Hindlimb muscle (tissue), 1 donor: ENCODE measurements at regions not wholly inside any gene's neighbourhood (a gene's known extent, or its start where the extent isn't known, plus 50 kb on each side); places are given as distances from the start of the nearest gene placed in this dataset.

Experiments used
- DNase-seq: peaks from one replicate; pipeline ENCODE4 v3.0.0-alpha.2; 2013

DNA sequence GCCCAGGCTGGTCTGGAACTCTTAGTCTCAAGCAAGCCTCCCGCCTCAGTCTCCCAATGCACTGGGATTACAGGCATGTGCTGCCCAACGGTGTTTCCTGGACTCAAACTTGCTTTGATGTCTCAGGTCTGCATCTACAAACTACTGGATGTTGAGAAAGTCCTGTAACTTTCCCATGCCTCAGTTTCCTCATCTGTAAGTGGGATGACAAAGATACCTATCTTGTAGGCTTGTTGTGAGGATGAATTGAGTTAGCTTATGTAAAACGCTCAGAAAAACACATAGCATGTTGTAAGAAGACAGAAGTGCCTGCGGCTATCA is 63.6 kb upstream of the NUDT4 start:
- no peak for DNase-seq

DNA sequence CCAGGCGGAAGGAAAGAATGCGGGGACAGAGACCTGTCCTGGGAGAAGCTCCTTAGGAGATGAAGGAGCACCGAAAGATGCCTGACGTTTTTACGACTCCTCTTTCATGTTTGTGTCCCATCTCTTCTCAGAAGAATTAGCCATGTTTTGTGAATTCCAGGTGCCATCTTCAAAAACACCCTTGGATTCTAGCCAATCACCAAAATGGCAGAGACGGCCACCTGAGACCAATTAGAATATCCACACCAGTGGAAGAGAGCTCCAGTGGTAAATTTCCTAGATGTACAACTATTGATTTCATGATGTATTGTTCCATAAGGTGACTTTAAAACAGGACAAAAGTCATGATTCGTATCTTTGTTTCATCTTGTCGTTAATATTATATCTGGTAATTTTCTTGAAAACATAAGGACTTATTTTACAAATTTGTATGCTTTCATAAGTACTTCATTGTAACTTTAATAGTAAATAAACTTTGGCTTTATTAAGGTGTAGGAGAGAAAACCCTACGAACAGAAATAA is 62.3 kb upstream of the NUDT4 start:
- no peak for DNase-seq

DNA sequence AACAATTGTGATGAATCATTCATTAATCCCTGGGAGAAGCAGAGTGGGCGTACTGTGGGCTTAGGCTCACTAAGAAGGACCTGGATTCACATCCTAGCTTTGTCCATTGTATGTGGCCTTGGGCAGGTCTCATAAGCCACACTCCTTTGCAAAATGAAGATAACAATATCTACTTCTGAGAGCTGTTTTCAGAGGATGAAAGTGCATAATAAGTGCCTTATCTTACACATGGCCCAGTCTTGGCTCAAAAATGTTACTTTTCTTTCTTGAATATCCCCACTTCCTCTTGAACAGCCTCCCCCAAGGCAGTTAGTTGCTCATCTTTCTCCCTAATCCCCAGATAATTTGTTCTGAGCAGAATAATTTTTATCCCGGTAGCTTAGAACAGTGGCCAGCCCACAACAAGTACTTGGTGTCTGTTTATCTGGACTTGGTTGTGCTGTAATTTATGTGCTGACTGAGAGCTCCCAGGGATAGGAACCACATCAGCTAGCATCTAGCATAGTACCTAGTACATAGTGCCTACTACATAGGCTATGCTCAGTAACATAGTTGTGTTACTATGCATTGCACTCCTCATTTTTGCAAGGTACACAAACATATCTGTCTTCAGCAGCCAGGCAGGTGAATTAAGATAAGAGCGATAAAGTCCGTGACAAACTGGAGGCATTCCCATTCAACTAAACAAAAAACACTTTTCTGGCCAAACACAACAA is 61.7 kb upstream of the NUDT4 start:
- DNase-seq, result no peak

DNA sequence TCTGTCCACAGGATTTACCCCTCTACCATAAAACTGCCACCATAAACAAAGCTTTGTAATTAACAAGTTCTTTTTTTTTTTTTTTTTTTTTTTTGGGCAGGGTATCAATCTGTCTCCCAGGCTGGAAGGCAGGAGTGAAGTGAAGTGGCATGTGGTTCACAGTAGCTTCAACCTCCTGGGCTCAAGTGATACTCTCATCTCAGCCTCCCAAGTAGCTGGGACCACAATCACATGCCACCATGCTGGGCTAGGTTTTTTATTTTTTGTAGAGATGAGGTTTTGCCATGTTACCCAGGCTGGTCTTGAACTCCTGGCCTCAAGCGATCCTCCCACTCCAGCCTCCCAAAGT is 61.1 kb upstream of the NUDT4 start:
- no peak for DNase-seq

DNA sequence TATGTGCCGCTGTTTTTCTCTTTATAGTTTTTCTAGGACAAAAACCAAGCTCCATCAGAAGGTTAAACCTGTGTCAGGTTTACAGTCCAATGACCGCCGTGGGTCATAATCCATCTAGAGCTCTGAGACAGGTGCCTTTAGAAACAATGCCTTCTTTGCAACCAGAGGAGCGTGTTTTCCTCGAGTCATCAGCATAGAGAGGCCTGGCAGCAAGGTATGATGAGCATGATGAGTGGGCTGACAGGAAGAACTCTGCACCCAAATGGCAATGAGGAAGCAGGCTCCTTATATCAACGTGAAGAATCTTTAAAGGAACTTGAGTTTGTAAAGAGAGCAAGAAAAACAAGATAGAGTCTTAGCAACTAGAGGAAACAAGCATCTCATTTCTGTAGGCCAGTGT is 60.5 kb upstream of the NUDT4 start:
- no peak for DNase-seq

DNA sequence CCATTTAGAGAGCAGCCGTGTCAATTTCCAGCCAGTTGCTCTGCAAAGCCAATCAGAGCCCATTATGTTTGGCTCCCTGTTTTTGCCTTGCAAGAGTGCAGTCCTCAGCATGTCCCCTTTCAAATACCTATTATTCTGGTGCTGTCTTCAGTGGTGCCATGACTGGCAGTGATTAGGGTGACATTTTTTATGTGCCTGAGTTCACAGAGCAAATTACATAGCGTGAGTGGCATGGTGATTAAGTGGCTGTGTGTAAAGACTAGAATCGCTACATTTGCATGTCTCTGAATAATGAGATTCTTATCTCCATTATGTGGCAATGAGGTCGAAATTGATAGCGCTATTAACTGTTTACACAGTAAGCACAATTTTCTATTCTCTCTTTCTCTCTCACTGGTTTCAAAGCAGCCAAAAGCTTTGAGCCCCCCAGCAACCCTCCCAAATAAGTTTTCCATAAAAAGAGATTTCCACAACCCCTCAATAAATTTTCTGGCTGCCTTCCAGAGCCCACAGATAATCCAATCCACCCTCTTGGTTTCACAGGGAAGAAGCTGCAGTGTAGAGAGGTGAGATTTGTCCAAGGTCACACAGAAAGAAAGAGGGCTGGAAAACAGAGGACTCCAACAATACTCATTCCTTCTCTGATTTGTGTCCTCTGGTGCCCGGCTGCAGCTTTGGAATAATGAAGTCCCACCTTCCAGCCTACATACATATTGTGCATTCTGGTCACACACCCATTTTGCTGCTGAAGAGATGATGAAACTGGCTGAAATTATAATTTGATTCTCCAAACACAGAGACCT is 58.8 kb upstream of the NUDT4 start:
- no peak for DNase-seq

DNA sequence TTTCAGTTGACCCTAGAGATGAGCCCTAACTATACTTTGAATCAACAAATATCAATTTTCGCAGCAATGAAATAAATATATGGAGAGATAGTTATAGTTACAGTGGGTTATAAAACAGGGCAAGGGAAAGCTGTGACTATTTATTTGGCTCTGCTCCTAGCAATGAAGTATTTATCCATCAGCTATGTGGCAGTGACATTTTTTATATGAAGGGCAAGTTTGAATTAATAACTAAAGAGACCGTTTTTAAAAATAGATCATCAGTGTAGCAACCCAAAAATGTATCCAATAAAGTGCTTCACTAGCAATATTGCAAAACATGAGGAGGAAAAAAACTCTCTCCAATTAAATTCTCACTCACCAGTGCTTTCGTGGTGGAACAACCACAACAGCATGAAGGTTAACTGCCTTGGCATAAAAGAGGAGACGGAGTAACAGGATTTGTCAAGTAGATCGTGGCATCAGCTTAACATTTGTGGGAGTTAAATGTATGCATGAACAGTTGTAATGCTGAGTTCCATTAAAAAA is 58.1 kb upstream of the NUDT4 start:
- no peak for DNase-seq

DNA sequence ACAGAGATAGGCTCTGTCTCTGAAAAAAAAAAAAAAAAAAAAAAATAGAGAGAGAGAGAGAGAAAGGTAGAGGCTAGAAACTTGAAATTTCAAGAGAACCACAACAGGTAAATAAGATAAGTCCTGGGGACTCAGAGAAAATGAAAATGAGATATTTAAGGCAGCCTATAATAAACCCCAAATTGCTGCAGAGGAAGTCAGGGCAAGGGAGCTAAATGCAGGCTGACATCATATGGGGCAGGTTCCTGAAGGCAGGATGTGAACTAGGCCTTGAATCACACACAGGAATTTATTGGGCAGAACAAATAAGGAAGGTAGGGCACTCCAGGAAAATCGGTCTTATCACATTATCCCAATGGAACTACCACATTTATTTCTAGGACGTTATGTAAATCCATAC is 54.9 kb upstream of the NUDT4 start:
- DNase-seq, result no peak

DNA sequence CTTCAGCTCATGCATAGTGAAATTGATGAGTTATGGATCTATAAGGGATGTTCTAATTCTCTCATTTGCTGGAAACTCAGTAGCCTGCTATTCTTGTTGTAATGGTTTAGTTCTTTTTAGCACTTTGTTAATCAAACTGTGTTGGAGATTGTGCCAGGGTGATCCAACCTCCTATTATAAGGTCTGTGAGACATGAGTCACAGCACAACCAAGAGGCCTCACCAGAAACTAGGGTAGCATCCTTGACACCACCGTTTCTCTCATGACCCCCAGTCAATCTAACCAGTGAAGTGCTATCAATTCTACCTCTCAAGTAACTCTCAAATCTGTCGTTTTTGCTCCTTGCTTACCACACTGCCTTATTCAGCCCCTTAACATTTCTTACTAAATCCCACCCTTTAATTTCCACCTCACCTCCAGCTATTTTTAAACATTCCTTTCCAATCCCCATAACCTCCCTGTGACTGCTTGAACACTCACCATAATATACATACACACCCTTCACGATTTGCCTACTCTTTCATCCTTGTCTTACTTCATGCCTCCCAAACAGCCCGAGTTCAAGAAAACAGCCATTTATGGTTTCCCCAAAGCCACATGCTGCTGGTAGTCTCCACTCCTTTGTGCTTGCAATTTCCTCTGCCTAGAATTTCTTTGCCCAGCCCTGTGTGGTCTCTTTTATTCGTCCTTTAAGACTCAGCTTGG is 53.9 kb upstream of the NUDT4 start:
- DNase-seq, result no peak

DNA sequence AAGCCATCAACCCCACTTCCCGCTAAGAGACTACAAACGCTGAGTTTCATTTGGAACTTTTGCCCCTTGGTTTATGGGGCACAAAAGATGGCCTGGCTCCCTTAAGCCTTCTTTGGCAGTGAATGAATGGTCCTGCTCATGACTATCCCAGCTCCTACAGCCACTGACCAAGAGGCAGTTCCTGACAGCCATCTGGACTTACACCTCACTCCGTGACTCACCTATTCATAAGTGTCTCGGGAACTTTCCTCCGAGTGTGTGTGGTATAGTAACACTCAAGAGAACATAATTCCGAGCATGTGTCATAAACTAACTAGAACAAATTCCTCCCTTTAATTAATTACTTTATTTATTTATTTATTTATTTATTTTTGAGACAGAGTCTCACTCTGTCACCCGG is 51.9 kb upstream of the NUDT4 start:
- DNase-seq, result no peak
